HG02642 (cell line): ENCODE measurements at regions not wholly inside any gene's neighbourhood (a gene's known extent, or its start where the extent isn't known, plus 50 kb on each side); places are given as distances from the start of the nearest gene placed in this dataset.
"Not testable (repeated sequence)": the region's sequence is repeated elsewhere in the genome, so short reads cannot be mapped to it uniquely, and the experiment has no call there.

ENCODE experiments used
- ATAC-seq: cut with Tn5 transposase; IDR thresholded peaks from one replicate; pipeline ENCODE4 v1.9.1; 2021; ENCODE audit warnings: mild to moderate bottlenecking; ENCODE audit not compliant: unreplicated experiment, poor library complexity

GRCh38 chr11:91124363-91124762 lies 901.5 kb upstream of the CHORDC1 start:
- ATAC-seq: no peak

GRCh38 chr11:91115116-91115515 lies 892.3 kb upstream of the CHORDC1 start:
- ATAC-seq: no peak

- no peak for ATAC-seq
These were observed 881.4 kb upstream of the CHORDC1 start for GRCh38 chr11:91104237-91104636.

GRCh38 chr11:91100427-91100826 lies 877.6 kb upstream of the CHORDC1 start:
- no peak for ATAC-seq

GRCh38 chr11:91097083-91097482 lies 874.2 kb upstream of the CHORDC1 start:
- no peak for ATAC-seq

GRCh38 chr11:91093141-91093540 lies 870.3 kb upstream of the CHORDC1 start:
- no peak for ATAC-seq

GRCh38 chr11:91091563-91091962 lies 868.7 kb upstream of the CHORDC1 start:
- no peak for ATAC-seq

GRCh38 chr11:91086028-91086427 lies 863.2 kb upstream of the CHORDC1 start:
- ATAC-seq: no peak

- ATAC-seq: no peak
These were observed 859.4 kb upstream of the CHORDC1 start for GRCh38 chr11:91082255-91082654.

- no peak for ATAC-seq
These were observed 858.7 kb upstream of the CHORDC1 start for GRCh38 chr11:91081440-91082043.

- ATAC-seq: no peak
These were observed 855.4 kb upstream of the CHORDC1 start for GRCh38 chr11:91078221-91078620.

- ATAC-seq: no peak
These were observed 852.3 kb upstream of the CHORDC1 start for GRCh38 chr11:91075032-91075695.

GRCh38 chr11:91067666-91068065 lies 844.8 kb upstream of the CHORDC1 start:
- no peak for ATAC-seq

GRCh38 chr11:91066456-91067047 lies 843.7 kb upstream of the CHORDC1 start:
- no peak for ATAC-seq

- ATAC-seq: not testable (repeated sequence)
These were observed 840.5 kb upstream of the CHORDC1 start for GRCh38 chr11:91063399-91063798.

GRCh38 chr11:91047882-91048281 lies 825.0 kb upstream of the CHORDC1 start:
- no peak for ATAC-seq

GRCh38 chr11:91046261-91046660 lies 823.4 kb upstream of the CHORDC1 start:
- ATAC-seq: no peak

GRCh38 chr11:91041626-91042025 lies 818.8 kb upstream of the CHORDC1 start:
- ATAC-seq: no peak

GRCh38 chr11:91023731-91024130 lies 800.9 kb upstream of the CHORDC1 start:
- ATAC-seq: no peak

- ATAC-seq: no peak
These were observed 788.7 kb upstream of the CHORDC1 start for GRCh38 chr11:91011503-91011902.

GRCh38 chr11:91005458-91005857 lies 782.6 kb upstream of the CHORDC1 start:
- no peak for ATAC-seq

- ATAC-seq: no peak
These were observed 774.4 kb upstream of the CHORDC1 start for GRCh38 chr11:90997241-90997640.
